ENCODE measurements at regions not wholly inside any gene's neighbourhood (a gene's known extent, or its start where the extent isn't known, plus 50 kb on each side); places are given as distances from the start of the nearest gene placed in this dataset.

DNA sequence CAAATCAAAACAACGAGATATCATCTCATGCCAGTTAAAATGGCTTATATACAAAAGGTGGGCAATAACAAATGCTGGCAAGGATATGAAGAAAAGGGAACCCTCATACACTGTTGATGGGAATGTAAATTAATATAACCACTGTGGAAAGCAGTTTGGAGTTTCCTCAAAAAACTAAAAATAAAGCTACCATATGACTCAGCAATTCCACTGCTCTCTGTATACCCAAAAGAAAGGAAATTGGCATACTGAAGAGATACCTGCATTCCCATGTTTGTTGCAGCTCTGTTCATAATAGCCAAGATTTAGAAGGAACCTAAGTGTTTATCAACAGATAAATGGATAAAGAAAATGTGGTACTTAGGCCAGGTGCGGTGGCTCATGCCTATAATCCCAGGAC, 124.8 kb downstream of the MSTN start:
- no peak overlapping the region for H3K4me3 ChIP-seq (ENCODE audit: low read depth, low read length)
- TF ChIP-seq, protein P1, sequence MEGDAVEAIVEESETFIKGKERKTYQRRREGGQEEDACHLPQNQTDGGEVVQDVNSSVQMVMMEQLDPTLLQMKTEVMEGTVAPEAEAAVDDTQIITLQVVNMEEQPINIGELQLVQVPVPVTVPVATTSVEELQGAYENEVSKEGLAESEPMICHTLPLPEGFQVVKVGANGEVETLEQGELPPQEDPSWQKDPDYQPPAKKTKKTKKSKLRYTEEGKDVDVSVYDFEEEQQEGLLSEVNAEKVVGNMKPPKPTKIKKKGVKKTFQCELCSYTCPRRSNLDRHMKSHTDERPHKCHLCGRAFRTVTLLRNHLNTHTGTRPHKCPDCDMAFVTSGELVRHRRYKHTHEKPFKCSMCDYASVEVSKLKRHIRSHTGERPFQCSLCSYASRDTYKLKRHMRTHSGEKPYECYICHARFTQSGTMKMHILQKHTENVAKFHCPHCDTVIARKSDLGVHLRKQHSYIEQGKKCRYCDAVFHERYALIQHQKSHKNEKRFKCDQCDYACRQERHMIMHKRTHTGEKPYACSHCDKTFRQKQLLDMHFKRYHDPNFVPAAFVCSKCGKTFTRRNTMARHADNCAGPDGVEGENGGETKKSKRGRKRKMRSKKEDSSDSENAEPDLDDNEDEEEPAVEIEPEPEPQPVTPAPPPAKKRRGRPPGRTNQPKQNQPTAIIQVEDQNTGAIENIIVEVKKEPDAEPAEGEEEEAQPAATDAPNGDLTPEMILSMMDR (IDR thresholded peaks at IDR 0.05; ENCODE audit: borderline replicate concordance, insufficient read depth, low read depth, low read length): no peak

GRCh38 chr2:189933911-189934399, 128.6 kb downstream of the MSTN start:
- no peak overlapping the region for H3K4me3 ChIP-seq (ENCODE audit: low read depth, low read length)

DNA sequence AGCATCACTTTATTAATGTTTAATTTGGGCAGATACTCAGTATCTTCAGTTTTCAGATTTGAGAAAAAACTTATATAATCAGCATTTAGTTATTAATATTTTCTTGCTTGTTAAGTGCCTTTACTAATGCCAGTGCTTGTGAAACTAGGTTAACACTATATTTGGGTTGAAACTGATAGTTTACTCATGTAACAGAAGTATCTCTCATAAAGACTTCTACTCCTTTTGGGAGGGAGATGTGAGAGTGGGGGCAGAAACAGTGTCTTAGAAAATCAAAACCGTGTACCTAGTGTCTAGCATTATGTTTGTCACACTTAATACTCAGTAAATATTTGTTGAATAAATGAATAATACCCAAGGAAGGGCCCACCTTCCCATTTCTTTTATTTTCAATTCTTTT, 129.5 kb downstream of the MSTN start:
- TF ChIP-seq, protein P1 (IDR thresholded peaks at IDR 0.05; ENCODE audit: borderline replicate concordance, insufficient read depth, low read depth, low read length): no peak
- no peak overlapping the region for H3K4me3 ChIP-seq (ENCODE audit: low read depth, low read length)

More at GRCh38 chr2:189933911-189934399, 128.6 kb downstream of the MSTN start:
- TF ChIP-seq, protein P1 (IDR thresholded peaks at IDR 0.05; ENCODE audit: borderline replicate concordance, insufficient read depth, low read depth, low read length): no peak

GRCh38 chr2:189927823-189928222, 134.7 kb downstream of the MSTN start:
- TF ChIP-seq, protein P1 (IDR thresholded peaks at IDR 0.05; ENCODE audit: borderline replicate concordance, insufficient read depth, low read depth, low read length): no peak
- no peak overlapping the region for H3K4me3 ChIP-seq (ENCODE audit: low read depth, low read length)

All from GM12875 (cell line).